Smooth muscle cell (in vitro differentiated cells): ENCODE measurements at regions not wholly inside any gene's neighbourhood (a gene's known extent, or its start where the extent isn't known, plus 50 kb on each side); places are given as distances from the start of the nearest gene placed in this dataset.

Source experiments
- DNase-seq: peaks from one replicate; lab custom pipeline; 2025; ENCODE audit not compliant: unreplicated experiment; lab: John Stamatoyannopoulos, UW
- H2AFZ ChIP-seq: fragments of 200-600 bp; sonication (generic); 2 replicates; pipeline ENCODE4 v1.6.0; 2016; ENCODE audit warnings: antibody characterized with exemption, low read depth, mild to moderate bottlenecking
- H3F3A ChIP-seq: fragments of 200-600 bp; sonication (generic); 2 replicates; pipeline ENCODE4 v1.6.0; 2017; ENCODE audit warnings: antibody characterized with exemption, low read depth
- H3K27ac ChIP-seq: fragments of 200-600 bp; sonication (generic); 2 replicates; pipeline ENCODE4 v1.5.1; 2016; ENCODE audit warnings: low read depth, mild to moderate bottlenecking
- H3K27me3 ChIP-seq: fragments of 200-600 bp; sonication (generic); 2 replicates; pipeline ENCODE4 v1.6.1; 2016; ENCODE audit warnings: low read depth, mild to moderate bottlenecking
- H3K36me3 ChIP-seq: fragments of 200-600 bp; sonication (generic); 2 replicates; pipeline ENCODE4 v1.5.1; 2016; ENCODE audit warnings: low read depth
- H3K4me1 ChIP-seq: fragments of 200-600 bp; sonication (generic); 2 replicates; pipeline ENCODE4 v1.5.1; 2016; ENCODE audit warnings: low read depth
- H3K4me2 ChIP-seq: fragments of 200-600 bp; sonication (generic); 2 replicates; pipeline ENCODE4 v1.6.0; 2016; ENCODE audit warnings: mild to moderate bottlenecking
- H3K4me3 ChIP-seq: fragments of 200-600 bp; sonication (generic); 2 replicates; pipeline ENCODE4 v1.5.1; 2016; ENCODE audit warnings: mild to moderate bottlenecking
- H3K79me2 ChIP-seq: fragments of 200-600 bp; sonication (generic); 2 replicates; pipeline ENCODE4 v1.6.0; 2016; ENCODE audit warnings: low read depth, mild to moderate bottlenecking
- H3K9ac ChIP-seq: fragments of 200-600 bp; sonication (generic); 2 replicates; pipeline ENCODE4 v1.6.0; 2016; ENCODE audit warnings: low read depth
- H3K9me3 ChIP-seq: fragments of 200-600 bp; sonication (generic); replicated peaks from 2 replicates; pipeline ENCODE4 v1.5.1; 2016; ENCODE audit warnings: low read depth
- H4K20me1 ChIP-seq: fragments of 200-600 bp; sonication (generic); 2 replicates; pipeline ENCODE4 v1.6.0; 2016; ENCODE audit warnings: low read depth
- WGBS: methylation state at CpG from one replicate; pipeline ENCODE4 v1.1.7; 2016; ENCODE audit warnings: low lambda C conversion rate; 5-methylcytosine and 5-hydroxymethylcytosine counted together
- TF ChIP-seq, protein P1 (sequence below): fragments of 200-600 bp; sonication (generic); IDR thresholded peaks from 2 replicates; pipeline ENCODE4 v1.5.1; 2017; ENCODE audit warnings: borderline replicate concordance, mild to moderate bottlenecking, antibody characterized with exemption; ENCODE audit not compliant: insufficient read depth, poor library complexity, severe bottlenecking

- H3K4me1 ChIP-seq = no peaks in the 10 kb centered on the region
- H3K9ac ChIP-seq = no peak overlapping the region
- 90% methylated on average over 4 of the region's 4 CpGs for WGBS
- no peak overlapping the region for H3K4me3 ChIP-seq
- no peaks in the 10 kb centered on the region for H3F3A ChIP-seq
- DNase-seq = no peak
- no peaks in the 10 kb centered on the region for H3K27me3 ChIP-seq
- H3K27ac ChIP-seq = no peak overlapping the region
- H4K20me1 ChIP-seq = no peaks in the 10 kb centered on the region
- H3K36me3 ChIP-seq = no peaks in the 10 kb centered on the region
- no peaks in the 10 kb centered on the region for H3K79me2 ChIP-seq
- TF ChIP-seq, protein P1, sequence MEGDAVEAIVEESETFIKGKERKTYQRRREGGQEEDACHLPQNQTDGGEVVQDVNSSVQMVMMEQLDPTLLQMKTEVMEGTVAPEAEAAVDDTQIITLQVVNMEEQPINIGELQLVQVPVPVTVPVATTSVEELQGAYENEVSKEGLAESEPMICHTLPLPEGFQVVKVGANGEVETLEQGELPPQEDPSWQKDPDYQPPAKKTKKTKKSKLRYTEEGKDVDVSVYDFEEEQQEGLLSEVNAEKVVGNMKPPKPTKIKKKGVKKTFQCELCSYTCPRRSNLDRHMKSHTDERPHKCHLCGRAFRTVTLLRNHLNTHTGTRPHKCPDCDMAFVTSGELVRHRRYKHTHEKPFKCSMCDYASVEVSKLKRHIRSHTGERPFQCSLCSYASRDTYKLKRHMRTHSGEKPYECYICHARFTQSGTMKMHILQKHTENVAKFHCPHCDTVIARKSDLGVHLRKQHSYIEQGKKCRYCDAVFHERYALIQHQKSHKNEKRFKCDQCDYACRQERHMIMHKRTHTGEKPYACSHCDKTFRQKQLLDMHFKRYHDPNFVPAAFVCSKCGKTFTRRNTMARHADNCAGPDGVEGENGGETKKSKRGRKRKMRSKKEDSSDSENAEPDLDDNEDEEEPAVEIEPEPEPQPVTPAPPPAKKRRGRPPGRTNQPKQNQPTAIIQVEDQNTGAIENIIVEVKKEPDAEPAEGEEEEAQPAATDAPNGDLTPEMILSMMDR = no peak
- H3K9me3 ChIP-seq = no peaks in the 10 kb centered on the region
- H2AFZ ChIP-seq = no peak overlapping the region
- no peak overlapping the region for H3K4me2 ChIP-seq
These were observed 497.6 kb upstream of the KLHL29 start for GRCh38 chr2:22887426-22887825.

GRCh38 chr2:22887845-22888244 lies 497.1 kb upstream of the KLHL29 start:
- Histone ChIP-seq H3K4me2 (no peak overlapping the region), H2AFZ (no peak overlapping the region), H3K27me3 (no peaks in the 10 kb centered on the region), H3F3A (no peaks in the 10 kb centered on the region), H3K36me3 (no peaks in the 10 kb centered on the region), H3K9ac (no peak overlapping the region), H3K4me1 (no peaks in the 10 kb centered on the region), H3K27ac (no peak overlapping the region), H3K4me3 (no peak overlapping the region), H3K9me3 (no peaks in the 10 kb centered on the region), H4K20me1 (no peaks in the 10 kb centered on the region), H3K79me2 (no peaks in the 10 kb centered on the region)
- no peak for DNase-seq
- whole genome bisulfite sequencing = 93% methylated on average over 8 of the region's 8 CpGs
- TF ChIP-seq, protein P1 = no peak

DNA sequence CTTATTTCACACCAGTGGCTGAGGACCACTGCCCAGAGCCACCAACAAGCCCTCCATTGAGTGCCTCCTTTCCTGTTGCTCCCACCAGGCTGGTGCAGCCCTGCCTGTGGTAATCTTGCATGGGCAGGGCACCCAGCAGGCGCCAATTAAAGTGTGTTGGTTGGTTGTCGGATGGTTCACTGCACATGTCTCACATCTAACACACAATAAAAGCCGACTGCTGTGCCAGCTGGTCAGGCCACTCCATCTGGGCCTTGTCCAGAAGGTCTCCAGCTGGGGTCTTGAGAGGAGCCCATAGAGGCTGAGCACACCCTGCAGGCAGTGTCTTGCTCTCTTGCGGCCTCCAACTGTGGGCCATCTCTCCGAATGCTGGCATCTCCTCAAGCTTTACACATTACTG lies 494.8 kb upstream of the KLHL29 start:
- 92% methylated on average over 5 of the region's 5 CpGs for WGBS
- Histone ChIP-seq H3K4me2 (no peak overlapping the region), H3K27ac (no peak overlapping the region), H3F3A (no peaks in the 10 kb centered on the region), H3K9ac (no peak overlapping the region), H2AFZ (no peak overlapping the region), H3K9me3 (no peaks in the 10 kb centered on the region), H3K4me3 (no peak overlapping the region), H3K79me2 (no peaks in the 10 kb centered on the region), H3K4me1 (no peaks in the 10 kb centered on the region), H4K20me1 (no peaks in the 10 kb centered on the region), H3K36me3 (no peaks in the 10 kb centered on the region), H3K27me3 (no peaks in the 10 kb centered on the region)
- TF ChIP-seq, protein P1 = no peak
- DNase-seq = no peak

GRCh38 chr2:22893761-22894517 lies 491.0 kb upstream of the KLHL29 start:
- no peaks in the 10 kb centered on the region for H3K9me3 ChIP-seq
- DNase-seq = no peak
- no peaks in the 10 kb centered on the region for H3K79me2 ChIP-seq
- no peak overlapping the region for H3K4me3 ChIP-seq
- H3K4me2 ChIP-seq = no peak overlapping the region
- WGBS = 90% methylated on average over 13 of the region's 13 CpGs
- no peak overlapping the region for H2AFZ ChIP-seq
- H3K4me1 ChIP-seq = no peaks in the 10 kb centered on the region
- H3K27me3 ChIP-seq = no peaks in the 10 kb centered on the region
- no peaks in the 10 kb centered on the region for H3K36me3 ChIP-seq
- H3K27ac ChIP-seq = no peak overlapping the region
- H3F3A ChIP-seq = no peaks in the 10 kb centered on the region
- TF ChIP-seq, protein P1 = no peak
- no peaks in the 10 kb centered on the region for H4K20me1 ChIP-seq
- no peak overlapping the region for H3K9ac ChIP-seq
